HG03442 (cell line): ENCODE measurements at regions not wholly inside any gene's neighbourhood (a gene's known extent, or its start where the extent isn't known, plus 50 kb on each side); places are given as distances from the start of the nearest gene placed in this dataset.
A peak's percentile ranks its signal among the peaks of the same experiment; 100 is the strongest.
"Not testable (repeated sequence)": the region's sequence is repeated elsewhere in the genome, so short reads cannot be mapped to it uniquely, and the experiment has no call there.

Experiments used
- ATAC-seq: cut with Tn5 transposase; IDR thresholded peaks from one replicate; pipeline ENCODE4 v1.9.1; 2021; ENCODE audit warnings: mild to moderate bottlenecking, moderate library complexity; ENCODE audit not compliant: unreplicated experiment

DNA sequence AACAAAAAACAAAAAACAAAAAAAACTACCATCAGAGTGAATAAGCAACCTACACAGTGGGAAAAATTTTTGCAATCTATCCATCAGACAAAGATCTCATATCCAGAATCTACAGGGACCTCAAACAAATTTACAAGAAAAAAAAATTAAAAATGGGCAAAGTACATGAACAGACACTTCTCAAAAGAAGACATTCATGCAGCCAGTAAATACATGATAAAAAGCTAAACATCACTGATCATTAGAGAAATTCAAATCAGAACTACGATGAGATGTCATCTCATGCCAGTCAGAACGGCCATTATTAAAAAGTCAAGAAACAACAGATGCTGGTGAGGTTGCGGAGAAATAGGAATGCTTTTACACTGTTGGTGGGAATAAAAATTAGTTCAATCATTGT is 466.5 kb upstream of the ATXN7L3B start:
- no peak for ATAC-seq

DNA sequence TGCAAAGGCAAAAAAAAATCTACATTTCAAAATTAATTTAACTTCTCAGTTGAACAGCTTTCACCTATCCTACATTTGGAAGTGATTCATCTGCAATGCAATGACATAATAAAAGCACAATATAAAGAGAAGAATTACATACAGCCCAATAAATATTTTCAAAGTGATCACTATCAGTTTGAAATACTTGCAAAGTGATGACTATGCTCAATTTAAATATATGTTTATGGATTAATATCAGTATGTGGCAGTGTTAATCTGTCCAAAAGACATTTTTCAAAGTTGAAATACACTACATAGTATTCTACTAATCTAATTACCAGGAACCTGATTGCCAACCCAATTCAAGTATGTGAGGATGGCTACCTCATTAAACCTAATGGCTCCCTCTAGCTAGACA is 460.7 kb upstream of the ATXN7L3B start:
- no peak for ATAC-seq

- ATAC-seq, result no peak
Observed at GRCh38 chr12:74105434-74105833, 432.2 kb upstream of the ATXN7L3B start.

DNA sequence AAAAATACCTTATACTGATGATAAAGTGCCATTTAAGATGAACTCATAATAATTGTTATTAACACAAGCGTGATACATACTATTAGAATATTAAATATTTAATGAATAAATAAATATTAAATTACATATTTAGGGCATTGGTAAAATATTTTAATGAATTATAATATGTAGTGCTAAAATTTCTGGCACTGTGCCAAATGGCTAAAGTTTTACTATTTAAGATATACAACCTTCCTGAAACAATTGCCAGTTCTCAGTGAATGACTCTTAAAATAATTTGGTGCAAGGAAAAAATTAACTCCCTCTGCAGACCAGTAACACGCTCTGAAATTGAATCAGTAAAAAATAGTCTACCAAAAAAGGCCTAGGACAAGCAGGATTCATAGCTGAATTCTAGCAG is 428.9 kb upstream of the ATXN7L3B start:
- no peak for ATAC-seq

DNA sequence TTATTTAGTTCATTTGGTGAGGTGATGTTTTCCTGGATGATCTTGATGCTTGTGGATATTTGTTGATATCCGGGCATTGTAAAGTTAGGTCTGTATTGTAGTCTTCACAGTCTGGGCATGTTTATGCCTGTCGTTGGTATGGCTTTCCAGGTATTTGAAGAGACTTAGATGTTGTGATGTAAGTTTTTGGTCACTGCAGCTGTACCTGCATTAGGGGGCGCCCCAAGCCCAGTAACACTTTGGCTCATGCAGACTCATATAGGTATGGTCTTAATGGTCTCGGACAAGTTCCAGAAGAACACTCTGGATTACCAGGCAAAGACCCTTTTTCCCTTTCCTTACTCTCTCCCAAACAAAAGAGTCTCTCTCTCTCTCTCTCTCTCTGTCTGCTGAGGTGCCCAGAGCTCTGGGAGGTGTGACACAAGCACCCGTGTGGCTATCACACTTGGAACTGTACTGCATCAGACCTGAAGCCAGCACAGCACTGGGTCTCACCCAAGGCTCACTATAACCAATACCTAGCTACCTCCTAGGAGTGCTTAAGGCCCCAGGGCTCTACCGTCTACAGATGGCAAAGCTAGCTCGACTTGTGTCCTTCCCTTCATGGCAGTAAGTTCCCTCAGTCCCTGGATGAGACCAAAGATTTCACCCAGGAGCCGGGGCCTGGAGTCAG is 425.8 kb upstream of the ATXN7L3B start:
- peak; percentile 47 for ATAC-seq

GRCh38 chr12:74119811-74120362 is 417.7 kb upstream of the ATXN7L3B start:
- no peak for ATAC-seq

DNA sequence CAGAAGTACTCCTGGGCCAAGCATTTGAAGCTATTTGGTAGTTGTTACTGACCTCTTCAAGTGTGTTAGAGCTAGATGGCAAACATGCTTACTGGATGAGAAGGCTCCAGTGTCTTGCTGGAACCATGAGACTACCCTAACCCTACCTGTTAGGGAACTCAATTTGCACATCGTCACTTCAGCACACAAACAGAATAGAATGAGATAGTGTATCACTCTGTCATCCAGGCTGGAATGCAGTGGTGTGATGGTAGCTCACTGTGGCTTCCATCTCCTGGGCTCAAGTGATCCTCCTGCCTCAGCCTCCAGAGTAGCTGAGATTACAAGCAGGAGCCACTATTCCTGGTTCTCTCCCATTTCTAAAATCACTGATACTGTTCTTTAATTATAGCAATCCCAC is 417.0 kb upstream of the ATXN7L3B start:
- ATAC-seq, result no peak

DNA sequence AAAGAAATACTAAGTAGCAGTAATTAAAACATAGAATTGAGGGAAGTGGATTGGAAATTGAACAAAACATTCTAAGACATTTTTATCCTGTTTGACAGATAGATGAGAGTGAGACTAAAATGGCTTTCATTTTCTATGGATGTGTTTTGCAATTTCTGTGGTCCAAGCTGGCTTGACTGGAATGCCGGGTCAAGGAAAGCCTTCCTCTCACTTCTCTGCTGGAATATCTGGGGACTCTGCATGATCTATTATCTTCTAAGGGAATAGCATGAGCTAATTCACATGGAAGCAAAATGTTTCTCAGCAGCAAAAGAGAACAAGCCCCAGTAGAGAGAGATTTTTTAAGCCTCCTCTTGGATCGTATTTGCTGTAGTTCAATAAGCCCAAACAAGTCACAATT is 407.9 kb upstream of the ATXN7L3B start:
- no peak for ATAC-seq

DNA sequence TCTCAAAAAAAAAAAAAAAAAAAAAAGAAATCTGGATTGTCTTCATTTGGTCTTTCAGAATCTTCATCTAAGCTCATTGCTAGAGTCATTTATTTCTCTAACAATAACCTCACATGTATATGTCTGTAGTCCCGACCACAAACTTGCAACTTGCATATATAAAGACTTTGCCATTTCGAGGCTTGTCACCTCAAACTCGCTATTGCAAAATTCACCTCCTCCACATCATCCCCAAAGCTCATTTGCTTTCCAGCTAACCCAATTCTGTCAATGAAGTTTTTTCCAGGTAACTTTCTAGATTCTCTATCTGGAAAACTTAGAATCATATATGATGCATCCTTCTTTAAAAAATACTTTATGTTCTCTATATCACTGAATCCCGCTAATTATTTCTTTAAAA is 393.2 kb upstream of the ATXN7L3B start:
- ATAC-seq, result no peak

DNA sequence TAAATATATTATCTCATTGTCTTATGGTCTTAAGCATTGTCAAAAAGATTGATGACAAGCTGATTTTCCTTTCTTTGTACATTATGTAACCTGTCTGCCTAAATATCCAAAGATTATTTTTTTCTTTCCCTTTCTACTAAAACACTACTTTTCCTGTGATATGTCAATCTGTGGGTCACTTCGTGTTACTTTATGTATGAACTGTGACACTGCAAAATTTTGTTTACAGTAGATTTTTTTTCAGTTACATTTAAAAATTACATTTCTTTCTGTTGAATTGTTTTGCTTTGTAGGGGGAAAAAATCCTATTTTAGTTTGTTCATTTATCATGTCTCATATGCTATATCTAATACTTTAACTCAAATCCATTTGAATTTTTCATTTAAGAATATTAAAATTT is 392.3 kb upstream of the ATXN7L3B start:
- no peak for ATAC-seq

GRCh38 chr12:74148849-74149248 is 388.8 kb upstream of the ATXN7L3B start:
- ATAC-seq, result no peak

GRCh38 chr12:74152370-74152769 is 385.3 kb upstream of the ATXN7L3B start:
- ATAC-seq, result no peak

DNA sequence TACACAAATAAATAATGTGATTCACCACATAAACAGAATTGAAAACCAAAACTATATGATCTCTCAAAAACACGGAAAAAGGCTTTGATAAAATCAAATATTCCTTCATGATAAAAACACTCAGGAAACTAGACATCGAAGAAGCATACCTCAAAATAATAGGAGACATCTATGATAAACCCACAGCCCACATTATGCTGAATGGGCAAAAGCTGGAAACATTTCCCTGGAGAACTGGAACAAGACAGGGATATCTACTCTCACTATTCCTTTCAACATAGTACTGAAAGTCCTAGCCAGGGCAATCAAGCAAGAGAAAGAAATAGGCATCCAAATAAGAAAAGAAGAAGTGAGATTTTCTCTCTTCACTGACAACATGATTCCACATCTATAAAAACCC is 371.5 kb upstream of the ATXN7L3B start:
- ATAC-seq, result no peak

DNA sequence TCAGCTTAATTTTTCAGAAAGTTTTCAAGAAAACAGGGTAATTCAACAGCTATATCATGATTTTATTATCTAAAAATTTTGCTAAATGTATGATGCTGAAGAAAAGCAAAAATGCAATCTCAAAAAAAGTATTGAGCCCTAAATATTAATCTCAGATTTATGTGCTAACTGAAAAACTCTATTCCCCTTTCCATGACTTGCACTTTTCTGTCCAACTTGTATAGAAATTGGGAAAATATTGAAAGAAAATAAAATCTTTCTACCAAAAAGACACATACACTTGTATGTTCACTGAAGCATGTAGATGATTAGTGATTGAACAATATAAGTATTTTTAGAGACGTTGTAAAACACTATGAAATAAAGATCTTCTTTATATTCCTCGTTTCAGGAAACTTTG is 368.0 kb upstream of the ATXN7L3B start:
- ATAC-seq, result no peak

DNA sequence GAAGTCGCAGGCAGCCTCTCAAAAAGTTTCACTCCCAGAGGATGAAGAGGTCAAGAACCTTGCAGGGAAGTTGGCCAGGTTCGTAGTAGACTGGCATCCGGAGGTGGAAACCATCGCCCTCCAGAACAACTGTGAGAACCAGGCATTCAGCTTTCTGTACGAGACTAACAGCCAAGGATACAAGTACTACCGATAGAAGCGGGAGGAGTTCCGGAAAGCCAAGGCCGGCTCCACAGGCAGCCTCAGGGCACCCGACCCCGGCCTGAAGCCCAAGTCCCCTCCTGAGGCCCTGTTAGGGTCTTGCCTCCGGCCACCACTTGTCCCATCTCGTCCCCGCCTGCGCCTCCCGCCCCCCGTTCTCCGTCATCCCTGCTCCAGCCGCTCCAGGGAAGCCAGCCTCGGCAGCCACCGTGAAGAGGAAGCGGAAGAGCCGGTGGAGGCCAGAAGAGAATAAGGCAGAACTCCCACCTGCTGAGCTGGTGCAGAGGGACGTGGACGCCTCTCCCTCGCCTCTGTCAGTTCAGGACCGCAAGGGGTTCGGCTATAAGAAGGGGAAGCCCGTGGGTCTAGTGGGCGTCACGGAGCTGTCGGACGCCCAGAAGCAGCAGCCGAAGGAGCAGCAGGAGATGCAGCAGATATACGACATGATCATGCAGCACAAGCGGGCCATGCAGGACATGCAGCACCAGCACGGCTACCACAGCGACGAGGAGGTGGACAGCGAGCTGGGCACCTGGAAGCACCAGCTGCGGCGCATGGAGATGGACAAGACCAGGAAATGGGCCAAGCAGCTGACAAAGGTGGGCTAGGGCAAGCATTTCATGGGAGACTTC is 366.8 kb upstream of the ATXN7L3B start:
- no peak for ATAC-seq

- ATAC-seq, result no peak
Observed at GRCh38 chr12:74171478-74171909, 366.1 kb upstream of the ATXN7L3B start.

- not testable (repeated sequence) for ATAC-seq
Observed at GRCh38 chr12:74174961-74175360, 362.7 kb upstream of the ATXN7L3B start.

DNA sequence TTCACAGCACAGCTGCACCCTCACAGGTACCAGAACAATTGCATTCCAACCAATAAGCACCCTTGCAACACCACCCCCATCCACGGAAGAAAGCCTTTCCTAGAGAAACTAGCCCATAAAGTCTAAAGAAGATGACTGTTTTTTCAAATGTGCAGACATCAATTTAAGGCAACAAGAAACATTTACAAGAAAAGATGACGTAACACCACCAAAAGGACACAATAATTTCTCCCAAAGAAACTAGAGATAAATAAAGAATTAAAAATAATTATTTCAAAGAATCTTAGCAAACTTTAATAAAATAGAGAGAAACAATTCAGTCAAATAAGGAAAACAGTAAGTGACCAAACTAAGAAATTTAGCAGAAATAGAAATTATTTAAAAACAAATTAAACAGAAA is 352.3 kb upstream of the ATXN7L3B start:
- ATAC-seq, result no peak

DNA sequence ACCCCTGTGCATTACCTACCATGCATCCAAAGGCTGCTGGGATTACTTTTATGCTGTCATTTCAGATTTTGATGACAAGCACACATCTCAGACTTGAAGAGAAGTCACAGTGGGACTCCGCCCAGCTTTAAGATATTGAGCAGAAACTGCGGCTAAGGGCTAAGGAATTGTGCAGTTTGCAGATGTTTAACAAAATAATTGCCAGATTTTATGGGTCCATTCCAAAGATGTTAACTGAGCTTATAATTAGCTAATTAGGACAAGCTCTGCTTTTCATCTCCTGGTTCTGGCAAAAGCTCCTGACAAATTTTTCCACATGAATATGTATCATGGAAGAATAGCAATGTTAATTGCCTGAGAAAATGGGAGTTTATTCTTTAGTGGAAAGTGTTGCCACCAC is 344.4 kb upstream of the ATXN7L3B start:
- no peak for ATAC-seq

- ATAC-seq, result no peak
Observed at GRCh38 chr12:74204236-74204635, 333.4 kb upstream of the ATXN7L3B start.

DNA sequence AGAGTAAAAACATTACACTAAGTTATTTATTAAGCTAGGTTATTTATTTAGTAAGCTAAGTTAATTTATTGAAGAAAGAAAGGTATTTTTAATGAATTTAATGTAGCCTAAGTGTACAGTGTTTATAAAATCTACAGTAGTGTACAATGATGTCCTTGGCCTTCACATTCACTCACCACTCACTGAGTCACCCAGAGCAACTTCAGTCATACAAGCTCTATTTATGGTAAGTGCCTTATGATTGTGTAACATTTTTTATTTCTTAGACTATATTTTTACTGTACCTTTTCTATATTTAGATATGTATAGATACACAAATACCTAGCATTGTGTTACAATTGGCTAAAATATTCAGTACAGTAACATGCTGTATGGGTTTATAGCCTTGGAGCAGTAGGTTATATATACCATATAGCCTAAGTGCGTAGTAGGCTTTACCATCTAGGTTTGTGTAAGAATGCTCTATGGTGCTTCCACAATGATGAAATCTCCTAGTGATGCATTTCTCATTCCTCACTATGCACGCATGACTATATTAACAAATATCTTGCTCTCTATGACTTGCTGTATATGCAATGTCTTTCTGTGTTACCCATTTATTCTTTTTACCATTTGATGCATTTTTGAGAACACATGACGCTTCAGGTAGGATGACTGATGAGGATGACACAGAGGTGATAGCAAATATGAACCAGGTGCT is 309.6 kb upstream of the ATXN7L3B start:
- no peak for ATAC-seq

- no peak for ATAC-seq
Observed at GRCh38 chr12:74229671-74230070, 308.0 kb upstream of the ATXN7L3B start.
